ENCODE measurements at regions not wholly inside any gene's neighbourhood (a gene's known extent, or its start where the extent isn't known, plus 50 kb on each side); places are given as distances from the start of the nearest gene placed in this dataset.

DNA sequence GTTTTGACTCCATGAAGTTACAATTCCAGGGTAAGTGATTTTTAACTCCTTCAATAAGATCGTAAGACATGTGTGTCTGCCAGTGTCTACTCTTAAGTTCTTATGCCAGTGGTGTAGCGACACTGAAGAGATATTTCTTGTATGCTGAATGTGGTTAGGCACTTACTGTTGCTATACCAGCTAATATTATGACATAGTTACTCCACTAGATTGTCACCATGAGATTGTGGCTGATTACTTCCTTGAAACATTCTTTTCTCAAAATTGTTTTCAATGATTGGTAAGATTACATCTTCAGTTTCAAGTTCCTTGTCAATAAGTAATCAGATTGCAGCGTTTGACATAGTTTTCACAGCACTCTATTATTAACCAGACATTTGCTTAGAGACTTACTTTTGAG lies 60.6 kb upstream of the PAGE5 start:
- H3K9me3 ChIP-seq = no peaks in the 10 kb centered on the region
- WGBS (ENCODE audit: low lambda C conversion rate) = 80% methylated on average over 3 of the region's 3 CpGs
- H3K4me3 ChIP-seq (ENCODE audit: low read depth in 2 of 2, low read length in 1 of 2) = no peak overlapping the region
- H2AFZ ChIP-seq (ENCODE audit: low read depth) = no peak overlapping the region
- no peaks in the 10 kb centered on the region for H3F3A ChIP-seq (replicated peaks; ENCODE audit: insufficient read depth)
- no peak for DNase-seq
- CTCF ChIA-PET = interaction anchor here (0.5 kb wide), 1 partner anchor 1186 kb away, joined by 3 read pairs; no protein-coding TSS in a partner anchor
- peaks cover 0 to 8% of the 10 kb centered on the region in 2 experiments; a peak in 2 of 4 replicates for H3K4me1 ChIP-seq (ENCODE audit: control insufficient read depth in 1 of 2, insufficient read depth in 2 of 2, low read depth in 1 of 2, low read length in 1 of 2)
- H3K36me3 ChIP-seq (replicated peaks in 1 of 2; ENCODE audit: control insufficient read depth in 1 of 2, insufficient read depth in 2 of 2, low read length in 1 of 2) = peaks cover 0 to 15% of the 10 kb centered on the region in 2 experiments
- H3K9me2 ChIP-seq = no peaks in the 10 kb centered on the region
- H3K9ac ChIP-seq = no peak overlapping the region
- H3K27me3 ChIP-seq (ENCODE audit: insufficient read depth) = no peaks in the 10 kb centered on the region
- POLR2A ChIA-PET = no interaction called here
- no peak for TF ChIP-seq RXRA (IDR thresholded peaks at IDR 0.05; ENCODE audit: borderline replicate concordance, low read depth)
- TF ChIP-seq, protein P1, sequence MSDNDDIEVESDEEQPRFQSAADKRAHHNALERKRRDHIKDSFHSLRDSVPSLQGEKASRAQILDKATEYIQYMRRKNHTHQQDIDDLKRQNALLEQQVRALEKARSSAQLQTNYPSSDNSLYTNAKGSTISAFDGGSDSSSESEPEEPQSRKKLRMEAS (IDR thresholded peaks at IDR 0.05; ENCODE audit: low read depth) = no peak
- TF ChIP-seq RFX5 (IDR thresholded peaks at IDR 0.05; ENCODE audit: low read length) = no peak
- TF ChIP-seq ZBTB33 (IDR thresholded peaks at IDR 0.05; ENCODE audit: borderline replicate concordance, low read depth) = no peak
- no peak for TF ChIP-seq TAF1 (IDR thresholded peaks at IDR 0.05; ENCODE audit: borderline replicate concordance, low read depth, low read length)
- TF ChIP-seq NFIC (IDR thresholded peaks at IDR 0.05; ENCODE audit: borderline replicate concordance) = no peak
- H3K27ac ChIP-seq (ENCODE audit: low read depth in 2 of 2, low read length in 1 of 2) = no peak overlapping the region
- no peaks in the 10 kb centered on the region for H3K79me2 ChIP-seq (ENCODE audit: insufficient read depth)
- H3K4me2 ChIP-seq = peak overlapping the region; percentile 69; the same call in 1 of the 2 replicates
- H4K20me1 ChIP-seq (ENCODE audit: insufficient read depth) = no peaks in the 10 kb centered on the region

- Histone ChIP-seq H2AFZ (ENCODE audit: low read depth) (peak overlapping the region; percentile 86), H3K9ac (peak overlapping the region; percentile 59), H3K27ac (ENCODE audit: low read depth in 2 of 2, low read length in 1 of 2) (peak overlapping the region; percentile 83 to 96), H4K20me1 (ENCODE audit: insufficient read depth) (no peaks in the 10 kb centered on the region), H3K4me2 (peak overlapping the region; percentile 69), H3K4me3 (ENCODE audit: low read depth in 2 of 2, low read length in 1 of 2) (peak overlapping the region; percentile 74 to 81), H3K36me3 (replicated peaks in 1 of 2; ENCODE audit: control insufficient read depth in 1 of 2, insufficient read depth in 2 of 2, low read length in 1 of 2) (peaks cover 0 to 7% of the 10 kb centered on the region in 2 experiments), H3K79me2 (ENCODE audit: insufficient read depth) (no peaks in the 10 kb centered on the region), H3K27me3 (ENCODE audit: insufficient read depth) (no peaks in the 10 kb centered on the region), H3K4me1 (ENCODE audit: control insufficient read depth in 1 of 2, insufficient read depth in 2 of 2, low read depth in 1 of 2, low read length in 1 of 2) (peaks cover 0 to 8% of the 10 kb centered on the region in 2 experiments; a peak in 2 of 4 replicates), H3K9me2 (no peaks in the 10 kb centered on the region), H3F3A (replicated peaks; ENCODE audit: insufficient read depth) (no peaks in the 10 kb centered on the region), H3K9me3 (no peaks in the 10 kb centered on the region)
- ChIA-PET POLR2A (interaction anchor here (0.8 kb wide), 1 partner anchor 17 kb away, joined by 4 read pairs; no protein-coding TSS in a partner anchor), CTCF (interaction anchor here (0.8 kb wide), 1 partner anchor 30 kb away, joined by 3 read pairs; no protein-coding TSS in a partner anchor)
- 0% methylated on average over 13 of the region's 63 CpGs for WGBS (ENCODE audit: low lambda C conversion rate)
- peak; percentile 89 for DNase-seq
- TF ChIP-seq TAF1 (IDR thresholded peaks at IDR 0.05; ENCODE audit: borderline replicate concordance, low read depth, low read length) = peak; percentile 62; the same call in 1 of the 2 replicates
- TF ChIP-seq TCF12 (IDR thresholded peaks at IDR 0.05) = no peak
- no peak for TF ChIP-seq RXRA (IDR thresholded peaks at IDR 0.05; ENCODE audit: borderline replicate concordance, low read depth)
- TF ChIP-seq MXI1 (IDR thresholded peaks at IDR 0.05; ENCODE audit: low read depth, low read length) = peak; percentile 97
- TF ChIP-seq EZH2phosphoT487 (IDR thresholded peaks at IDR 0.05; ENCODE audit: borderline replicate concordance, low read depth) = no peak
- TF ChIP-seq, protein P2, sequence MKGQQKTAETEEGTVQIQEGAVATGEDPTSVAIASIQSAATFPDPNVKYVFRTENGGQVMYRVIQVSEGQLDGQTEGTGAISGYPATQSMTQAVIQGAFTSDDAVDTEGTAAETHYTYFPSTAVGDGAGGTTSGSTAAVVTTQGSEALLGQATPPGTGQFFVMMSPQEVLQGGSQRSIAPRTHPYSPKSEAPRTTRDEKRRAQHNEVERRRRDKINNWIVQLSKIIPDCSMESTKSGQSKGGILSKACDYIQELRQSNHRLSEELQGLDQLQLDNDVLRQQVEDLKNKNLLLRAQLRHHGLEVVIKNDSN (IDR thresholded peaks at IDR 0.05; ENCODE audit: borderline replicate concordance, low read depth) = no peak; the same call in 1 of the 2 replicates
- TF ChIP-seq SIN3A (IDR thresholded peaks at IDR 0.05; ENCODE audit: borderline replicate concordance, low read depth, low read length) = peak; percentile 92
- TF ChIP-seq CHD2 (IDR thresholded peaks at IDR 0.05; ENCODE audit: low read length, partially characterized antibody) = peak; percentile 8
- TF ChIP-seq FOXJ3 (CRISPR knock-in tag; IDR thresholded peaks at IDR 0.05) = 0 out of 2 replicates have a peak, but pooled peaks have one; percentile 37
- no peak for TF ChIP-seq FOXM1 (IDR thresholded peaks at IDR 0.05; ENCODE audit: low read depth)
- TF ChIP-seq RFX5 (IDR thresholded peaks at IDR 0.05; ENCODE audit: low read length) = peak; percentile 91
- TF ChIP-seq, protein P3, sequence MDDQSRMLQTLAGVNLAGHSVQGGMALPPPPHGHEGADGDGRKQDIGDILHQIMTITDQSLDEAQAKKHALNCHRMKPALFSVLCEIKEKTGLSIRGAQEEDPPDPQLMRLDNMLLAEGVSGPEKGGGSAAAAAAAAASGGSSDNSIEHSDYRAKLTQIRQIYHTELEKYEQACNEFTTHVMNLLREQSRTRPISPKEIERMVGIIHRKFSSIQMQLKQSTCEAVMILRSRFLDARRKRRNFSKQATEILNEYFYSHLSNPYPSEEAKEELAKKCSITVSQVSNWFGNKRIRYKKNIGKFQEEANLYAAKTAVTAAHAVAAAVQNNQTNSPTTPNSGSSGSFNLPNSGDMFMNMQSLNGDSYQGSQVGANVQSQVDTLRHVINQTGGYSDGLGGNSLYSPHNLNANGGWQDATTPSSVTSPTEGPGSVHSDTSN (IDR thresholded peaks at IDR 0.05) = peak; percentile 96
- no peak for TF ChIP-seq YY1 (IDR thresholded peaks at IDR 0.05; ENCODE audit: low read depth)
- peak; percentile 90 for TF ChIP-seq GABPA (IDR thresholded peaks at IDR 0.05; ENCODE audit: low read depth)
- no peak for TF ChIP-seq FOSL2 (IDR thresholded peaks at IDR 0.05; ENCODE audit: borderline replicate concordance, low read depth)
- TF ChIP-seq EP300 (IDR thresholded peaks at IDR 0.05; ENCODE audit: borderline replicate concordance in 1 of 2, low read depth in 1 of 2, low read length in 1 of 2) = peak in 1 of 2 experiments; percentile 14; a peak in 1 of 4 replicates
- TF ChIP-seq USF2 (IDR thresholded peaks at IDR 0.05; ENCODE audit: borderline replicate concordance, low read depth, low read length) = no peak; the same call in 1 of the 2 replicates
Measured at GRCh38 chrX:55160685-55161552, 59.2 kb upstream of the PAGE5 start.
